ENCODE measurements at regions not wholly inside any gene's neighbourhood (a gene's known extent, or its start where the extent isn't known, plus 50 kb on each side); places are given as distances from the start of the nearest gene placed in this dataset.

DNA sequence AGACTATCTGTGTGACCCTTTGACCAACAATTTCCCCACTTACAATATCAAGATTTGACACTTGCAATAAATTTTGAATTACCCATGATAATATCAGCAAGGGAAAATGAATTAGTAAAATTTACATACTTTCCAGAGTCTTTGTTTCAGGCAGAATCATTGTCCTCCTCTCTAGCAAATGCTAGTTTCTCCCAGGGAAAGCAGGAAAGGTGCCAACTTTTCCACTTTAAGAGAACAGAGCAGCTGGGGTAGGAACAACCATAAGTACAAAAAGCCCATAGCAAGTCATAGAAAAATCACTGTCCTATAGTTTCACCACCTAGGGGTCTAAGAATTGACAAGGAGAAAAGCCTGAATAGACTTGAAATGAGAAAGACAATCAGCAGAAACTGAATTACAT lies 67.1 kb upstream of the GUCA2B start:
- TF ChIP-seq, protein P1, sequence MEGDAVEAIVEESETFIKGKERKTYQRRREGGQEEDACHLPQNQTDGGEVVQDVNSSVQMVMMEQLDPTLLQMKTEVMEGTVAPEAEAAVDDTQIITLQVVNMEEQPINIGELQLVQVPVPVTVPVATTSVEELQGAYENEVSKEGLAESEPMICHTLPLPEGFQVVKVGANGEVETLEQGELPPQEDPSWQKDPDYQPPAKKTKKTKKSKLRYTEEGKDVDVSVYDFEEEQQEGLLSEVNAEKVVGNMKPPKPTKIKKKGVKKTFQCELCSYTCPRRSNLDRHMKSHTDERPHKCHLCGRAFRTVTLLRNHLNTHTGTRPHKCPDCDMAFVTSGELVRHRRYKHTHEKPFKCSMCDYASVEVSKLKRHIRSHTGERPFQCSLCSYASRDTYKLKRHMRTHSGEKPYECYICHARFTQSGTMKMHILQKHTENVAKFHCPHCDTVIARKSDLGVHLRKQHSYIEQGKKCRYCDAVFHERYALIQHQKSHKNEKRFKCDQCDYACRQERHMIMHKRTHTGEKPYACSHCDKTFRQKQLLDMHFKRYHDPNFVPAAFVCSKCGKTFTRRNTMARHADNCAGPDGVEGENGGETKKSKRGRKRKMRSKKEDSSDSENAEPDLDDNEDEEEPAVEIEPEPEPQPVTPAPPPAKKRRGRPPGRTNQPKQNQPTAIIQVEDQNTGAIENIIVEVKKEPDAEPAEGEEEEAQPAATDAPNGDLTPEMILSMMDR (IDR thresholded peaks at IDR 0.05): no peak
- TF ChIP-seq POLR2AphosphoS5 (IDR thresholded peaks at IDR 0.05): no peak
